ENCODE measurements at regions not wholly inside any gene's neighbourhood (a gene's known extent, or its start where the extent isn't known, plus 50 kb on each side); places are given as distances from the start of the nearest gene placed in this dataset.
A peak's percentile ranks its signal among the peaks of the same experiment; 100 is the strongest.

- DNase-seq (ENCODE audit: low read depth): peak; percentile 93
Measured at GRCh38 chr16:76900285-76901263, 290.4 kb upstream of the MON1B start.

- no peak for DNase-seq (ENCODE audit: low read depth)
Measured at GRCh38 chr16:76906552-76906951, 284.4 kb upstream of the MON1B start.

GRCh38 chr16:76910931-76911330 is 280.1 kb upstream of the MON1B start:
- DNase-seq (ENCODE audit: low read depth): peak; percentile 90

GRCh38 chr16:76913046-76913445 is 277.9 kb upstream of the MON1B start:
- peak; percentile 36 for DNase-seq (ENCODE audit: low read depth)

GRCh38 chr16:76926042-76926441 is 264.9 kb upstream of the MON1B start:
- no peak for DNase-seq (ENCODE audit: low read depth)

GRCh38 chr16:76926595-76926994 is 264.4 kb upstream of the MON1B start:
- no peak for DNase-seq (ENCODE audit: low read depth)

- peak; percentile 82 for DNase-seq (ENCODE audit: low read depth)
Measured at GRCh38 chr16:76931186-76931585, 259.8 kb upstream of the MON1B start.

- peak; percentile 75 for DNase-seq (ENCODE audit: low read depth)
Measured at GRCh38 chr16:76932541-76933211, 258.3 kb upstream of the MON1B start.

- peak; percentile 78 for DNase-seq (ENCODE audit: low read depth)
Measured at GRCh38 chr16:76940251-76940650, 250.7 kb upstream of the MON1B start.

GRCh38 chr16:76941113-76941512 is 249.9 kb upstream of the MON1B start:
- no peak for DNase-seq (ENCODE audit: low read depth)

- DNase-seq (ENCODE audit: low read depth): no peak
Measured at GRCh38 chr16:76942089-76942488, 248.9 kb upstream of the MON1B start.

GRCh38 chr16:76943921-76944320 is 247.1 kb upstream of the MON1B start:
- DNase-seq (ENCODE audit: low read depth): no peak

GRCh38 chr16:76946879-76947278 is 244.1 kb upstream of the MON1B start:
- peak; percentile 86 for DNase-seq (ENCODE audit: low read depth)

GRCh38 chr16:76947749-76948148 is 243.2 kb upstream of the MON1B start:
- DNase-seq (ENCODE audit: low read depth): no peak

- no peak for DNase-seq (ENCODE audit: low read depth)
Measured at GRCh38 chr16:76955629-76956028, 235.4 kb upstream of the MON1B start.

- no peak for DNase-seq (ENCODE audit: low read depth)
Measured at GRCh38 chr16:76956394-76956793, 234.6 kb upstream of the MON1B start.

- DNase-seq (ENCODE audit: low read depth): no peak
Measured at GRCh38 chr16:76956841-76957240, 234.1 kb upstream of the MON1B start.

- peak; percentile 39 for DNase-seq (ENCODE audit: low read depth)
Measured at GRCh38 chr16:76959166-76959565, 231.8 kb upstream of the MON1B start.

GRCh38 chr16:76963614-76964315 is 227.2 kb upstream of the MON1B start:
- no peak for DNase-seq (ENCODE audit: low read depth)

- peak; percentile 25 for DNase-seq (ENCODE audit: low read depth)
Measured at GRCh38 chr16:76964464-76965154, 226.4 kb upstream of the MON1B start.

GRCh38 chr16:76970087-76970744 is 220.8 kb upstream of the MON1B start:
- peak; percentile 57 for DNase-seq (ENCODE audit: low read depth)
